Calu3 (cell line): ENCODE measurements at regions not wholly inside any gene's neighbourhood (a gene's known extent, or its start where the extent isn't known, plus 50 kb on each side); places are given as distances from the start of the nearest gene placed in this dataset.
"Not testable (repeated sequence)": the region's sequence is repeated elsewhere in the genome, so short reads cannot be mapped to it uniquely, and the experiment has no call there.

Experiments used
- BruUV-seq: library from RNA; stranded (reverse); fragments of 400-500 nt; replicated peaks from 2 replicates; lab custom pipeline; 2021; lab: Mats Ljungman, UMichigan
- CTCF ChIA-PET: fragments of 300-600 bp; sonication (Branson Sonifier 250); formaldehyde crosslinking; loops from one replicate; lab custom pipeline; 2022; ENCODE audit warnings: antibody characterized with exemption; lab: Charles Lee
- DNase-seq: peaks from one replicate; pipeline ENCODE4 v3.0.0; 2022
- H3K27ac Mint-ChIP-seq: one replicate; pipeline ENCODE4 v1.8.0; 2022; ENCODE audit warnings: mixed read lengths; ENCODE audit not compliant: unreplicated experiment
- H3K27me3 Mint-ChIP-seq: one replicate; pipeline ENCODE4 v1.8.0; 2022; ENCODE audit warnings: mixed read lengths; ENCODE audit not compliant: unreplicated experiment
- H3K36me3 Mint-ChIP-seq: one replicate; pipeline ENCODE4 v1.8.0; 2022; ENCODE audit warnings: mild to moderate bottlenecking, moderate library complexity, mixed read lengths; ENCODE audit not compliant: insufficient read depth, unreplicated experiment
- H3K4me1 Mint-ChIP-seq: one replicate; pipeline ENCODE4 v1.8.0; 2022; ENCODE audit warnings: mild to moderate bottlenecking, low read depth, mixed read lengths; ENCODE audit not compliant: unreplicated experiment
- H3K4me3 Mint-ChIP-seq: one replicate; pipeline ENCODE4 v1.8.0; 2022; ENCODE audit warnings: mild to moderate bottlenecking, low read depth, moderate library complexity, mixed read lengths; ENCODE audit not compliant: unreplicated experiment
- H3K9me3 Mint-ChIP-seq: one replicate; pipeline ENCODE4 v1.8.0; 2022; ENCODE audit warnings: low read depth, mixed read lengths; ENCODE audit not compliant: unreplicated experiment
- intact Hi-C: fragments of 100-400 bp; cut with micrococcal nuclease; formaldehyde crosslinking; loops from one replicate; pipeline ENCODE4 v1.10.0; 2022; ENCODE audit not compliant: unreplicated experiment
- TF ChIP-seq, protein P1 (sequence below): fragments of 200-600 bp; IDR thresholded peaks from one replicate; pipeline ENCODE4 v1.8.0; 2022; ENCODE audit warnings: antibody characterized with exemption; ENCODE audit not compliant: unreplicated experiment

- H3K9me3 Mint-ChIP-seq, result no peaks in the 10 kb centered on the region
- DNase-seq, result no peak
- CTCF ChIA-PET, result no interaction called here
- intact Hi-C loops, result no loop called here
- H3K27me3 Mint-ChIP-seq, result no peaks in the 10 kb centered on the region
- BruUV-seq, result no TSS peak
- peak overlapping the region; percentile 64 for H3K27ac Mint-ChIP-seq
- peaks cover 42% of the 10 kb centered on the region for H3K4me1 Mint-ChIP-seq
- TF ChIP-seq, protein P1, sequence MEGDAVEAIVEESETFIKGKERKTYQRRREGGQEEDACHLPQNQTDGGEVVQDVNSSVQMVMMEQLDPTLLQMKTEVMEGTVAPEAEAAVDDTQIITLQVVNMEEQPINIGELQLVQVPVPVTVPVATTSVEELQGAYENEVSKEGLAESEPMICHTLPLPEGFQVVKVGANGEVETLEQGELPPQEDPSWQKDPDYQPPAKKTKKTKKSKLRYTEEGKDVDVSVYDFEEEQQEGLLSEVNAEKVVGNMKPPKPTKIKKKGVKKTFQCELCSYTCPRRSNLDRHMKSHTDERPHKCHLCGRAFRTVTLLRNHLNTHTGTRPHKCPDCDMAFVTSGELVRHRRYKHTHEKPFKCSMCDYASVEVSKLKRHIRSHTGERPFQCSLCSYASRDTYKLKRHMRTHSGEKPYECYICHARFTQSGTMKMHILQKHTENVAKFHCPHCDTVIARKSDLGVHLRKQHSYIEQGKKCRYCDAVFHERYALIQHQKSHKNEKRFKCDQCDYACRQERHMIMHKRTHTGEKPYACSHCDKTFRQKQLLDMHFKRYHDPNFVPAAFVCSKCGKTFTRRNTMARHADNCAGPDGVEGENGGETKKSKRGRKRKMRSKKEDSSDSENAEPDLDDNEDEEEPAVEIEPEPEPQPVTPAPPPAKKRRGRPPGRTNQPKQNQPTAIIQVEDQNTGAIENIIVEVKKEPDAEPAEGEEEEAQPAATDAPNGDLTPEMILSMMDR, result no peak
- H3K4me3 Mint-ChIP-seq, result no peak overlapping the region
- no peaks in the 10 kb centered on the region for H3K36me3 Mint-ChIP-seq
Measured at GRCh38 chr6:47180633-47181032, 129.1 kb downstream of the TNFRSF21 start.

- no peaks in the 10 kb centered on the region for H3K9me3 Mint-ChIP-seq
- no TSS peak for BruUV-seq
- H3K4me3 Mint-ChIP-seq, result no peak overlapping the region
- intact Hi-C loops, result no loop called here
- H3K27ac Mint-ChIP-seq, result no peak overlapping the region
- no peak for DNase-seq
- TF ChIP-seq, protein P1, result no peak
- CTCF ChIA-PET, result no interaction called here
- H3K27me3 Mint-ChIP-seq, result no peaks in the 10 kb centered on the region
- peaks cover 37% of the 10 kb centered on the region for H3K4me1 Mint-ChIP-seq
- H3K36me3 Mint-ChIP-seq, result no peaks in the 10 kb centered on the region
Measured at GRCh38 chr6:47179286-47179685, 130.4 kb downstream of the TNFRSF21 start.

- CTCF ChIA-PET, result no interaction called here
- TF ChIP-seq, protein P1, result no peak
- no peak for DNase-seq
- Mint-ChIP-seq H3K36me3 (no peaks in the 10 kb centered on the region), H3K9me3 (no peaks in the 10 kb centered on the region), H3K27me3 (no peaks in the 10 kb centered on the region), H3K4me1 (peaks cover 8% of the 10 kb centered on the region), H3K4me3 (no peak overlapping the region), H3K27ac (no peak overlapping the region)
- intact Hi-C loops, result no loop called here
- no TSS peak for BruUV-seq
Measured at GRCh38 chr6:47175656-47176055, 133.5 kb upstream of the ADGRF1 start.

GRCh38 chr6:47174502-47175023 is 132.4 kb upstream of the ADGRF1 start:
- H3K36me3 Mint-ChIP-seq, result no peaks in the 10 kb centered on the region
- peaks cover 13% of the 10 kb centered on the region for H3K4me1 Mint-ChIP-seq
- DNase-seq, result no peak
- intact Hi-C loops, result no loop called here
- H3K27ac Mint-ChIP-seq, result no peak overlapping the region
- H3K4me3 Mint-ChIP-seq, result no peak overlapping the region
- CTCF ChIA-PET, result no interaction called here
- H3K9me3 Mint-ChIP-seq, result peaks cover 2% of the 10 kb centered on the region
- TF ChIP-seq, protein P1, result no peak
- H3K27me3 Mint-ChIP-seq, result no peaks in the 10 kb centered on the region
- no TSS peak for BruUV-seq

DNA sequence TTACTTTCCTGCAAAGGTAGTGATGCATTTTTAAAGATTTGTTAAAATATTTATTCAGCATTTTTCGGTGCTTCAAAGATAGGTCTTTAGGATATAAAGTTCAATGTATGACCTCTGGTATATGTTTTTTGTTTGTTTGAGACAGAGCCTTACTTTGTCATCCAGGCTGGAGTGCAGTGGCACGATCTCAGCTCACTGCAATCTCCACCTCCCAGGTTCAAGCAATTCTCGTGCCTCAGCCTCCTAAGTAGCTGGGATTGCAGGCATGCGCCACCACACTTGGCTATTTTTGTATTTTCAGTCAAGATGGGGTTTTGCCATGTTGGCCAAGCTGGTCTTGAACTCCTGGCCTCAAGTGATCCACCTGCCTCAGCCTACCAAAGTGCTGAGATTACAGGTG is 131.9 kb upstream of the ADGRF1 start:
- H3K9me3 Mint-ChIP-seq, DNase-seq, H3K4me3 Mint-ChIP-seq, H3K27me3 Mint-ChIP-seq, H3K36me3 Mint-ChIP-seq, H3K27ac Mint-ChIP-seq, CTCF ChIA-PET, intact Hi-C loops, BruUV-seq: not testable (repeated sequence)
- H3K4me1 Mint-ChIP-seq, result peaks cover 18% of the 10 kb centered on the region

DNA sequence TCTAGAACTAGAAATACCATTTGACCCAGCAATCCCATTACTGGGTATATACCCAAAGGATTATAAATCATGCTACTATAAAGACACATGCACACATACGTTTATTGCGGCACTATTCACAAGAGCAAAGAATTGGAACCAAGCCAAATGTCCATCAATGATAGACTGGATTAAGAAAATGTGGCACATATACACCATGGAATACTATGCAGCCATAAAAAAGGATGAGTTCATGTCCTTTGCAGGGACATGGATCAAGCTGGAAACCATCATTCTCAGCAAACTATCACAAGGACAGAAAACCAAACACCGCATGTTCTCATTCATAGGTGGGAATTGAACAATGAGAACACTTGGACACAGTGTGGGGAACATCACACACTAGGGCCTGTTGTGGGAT is 131.0 kb upstream of the ADGRF1 start:
- DNase-seq, H3K27ac Mint-ChIP-seq, H3K27me3 Mint-ChIP-seq, BruUV-seq, H3K36me3 Mint-ChIP-seq, CTCF ChIA-PET, H3K4me3 Mint-ChIP-seq, H3K9me3 Mint-ChIP-seq, intact Hi-C loops: not testable (repeated sequence)
- peaks cover 27% of the 10 kb centered on the region for H3K4me1 Mint-ChIP-seq
